IMR-90 (cell line): ENCODE measurements at regions not wholly inside any gene's neighbourhood (a gene's known extent, or its start where the extent isn't known, plus 50 kb on each side); places are given as distances from the start of the nearest gene placed in this dataset.
A peak's percentile ranks its signal among the peaks of the same experiment; 100 is the strongest.

Experiments used
- ATAC-seq: fragments of 200-7000 bp; cut with Tn5 transposase; 2 replicates; pipeline ENCODE4 v1.9.1; 2020; ENCODE audit warnings: low read depth, mild to moderate bottlenecking, moderate library complexity
- BruUV-seq: library from RNA; stranded (reverse); fragments of 400-500 nt; replicated peaks from 2 replicates; lab custom pipeline; 2021; lab: Mats Ljungman, UMichigan
- CTCF ChIA-PET: fragments of 300-600 bp; formaldehyde crosslinking; extraction: SDS; loops from one replicate; lab custom pipeline; 2021; ENCODE audit warnings: antibody characterized with exemption; lab: Yijun Ruan, JAX
- POLR2A ChIA-PET: fragments of 300-600 bp; sonication (Branson Sonifier 250); formaldehyde crosslinking; loops from one replicate; lab custom pipeline; 2022; ENCODE audit warnings: antibody characterized with exemption; ENCODE audit not compliant: unreplicated experiment; lab: Charles Lee
- DNase-seq: peaks from one replicate; pipeline ENCODE4 v3.0.0; 2013
- H2AFZ ChIP-seq: replicated peaks from 2 replicates; pipeline ENCODE3; 2013; ENCODE audit warnings: low read length, mild to moderate bottlenecking; ENCODE audit not compliant: poor library complexity
- H2AK5ac ChIP-seq: 2 replicates; pipeline ENCODE4 v1.6.1; 2013; ENCODE audit warnings: low read depth, low read length, inconsistent platforms
- H2AK9ac ChIP-seq: replicated peaks from 2 replicates; pipeline ENCODE3; 2013; ENCODE audit warnings: mild to moderate bottlenecking, low read depth, low read length, moderate library complexity; ENCODE audit not compliant: poor library complexity
- H2BK120ac ChIP-seq: 2 replicates; pipeline ENCODE4 v1.6.1; 2013; ENCODE audit warnings: low read depth, low read length, inconsistent platforms
- H2BK15ac ChIP-seq: 3 replicates; pipeline ENCODE4 v1.6.1; 2013; ENCODE audit warnings: low read depth, low read length, inconsistent platforms
- H2BK20ac ChIP-seq: 2 replicates; pipeline ENCODE4 v1.6.1; 2013; ENCODE audit warnings: low read depth, mild to moderate bottlenecking, inconsistent platforms, low read length, moderate library complexity
- H2BK5ac ChIP-seq: 2 replicates; pipeline ENCODE4 v1.6.1; 2013; ENCODE audit warnings: mild to moderate bottlenecking, low read depth, low read length, inconsistent platforms; ENCODE audit not compliant: poor library complexity, severe bottlenecking
- H3K14ac ChIP-seq: replicated peaks from 2 replicates; pipeline ENCODE4 v1.6.1; 2013; ENCODE audit warnings: low read depth, low read length, inconsistent platforms
- H3K18ac ChIP-seq: 2 replicates; pipeline ENCODE4 v1.6.1; 2013; ENCODE audit warnings: low read depth, low read length, control low read depth
- H3K23ac ChIP-seq: 2 replicates; pipeline ENCODE4 v1.6.1; 2013; ENCODE audit warnings: low read depth, low read length, inconsistent platforms
- H3K27ac ChIP-seq: 2 replicates; pipeline ENCODE4 v1.5.1; 2013; ENCODE audit warnings: mild to moderate bottlenecking, control low read depth, low read length; ENCODE audit not compliant: insufficient read depth
- H3K27me3 ChIP-seq: 2 replicates; pipeline ENCODE4 v1.6.1; 2013; ENCODE audit warnings: low read length; ENCODE audit not compliant: control insufficient read depth, insufficient read depth
- H3K36me3 ChIP-seq: 2 replicates; pipeline ENCODE4 v1.6.1; 2013; ENCODE audit warnings: low read length, mixed read lengths; ENCODE audit not compliant: control insufficient read depth, insufficient read depth
- H3K4ac ChIP-seq: 2 replicates; pipeline ENCODE4 v1.6.1; 2013; ENCODE audit warnings: low read depth, low read length, inconsistent platforms
- H3K4me1 ChIP-seq: 2 replicates; pipeline ENCODE4 v1.6.1; 2013; ENCODE audit warnings: low read length, mixed read lengths; ENCODE audit not compliant: control insufficient read depth, insufficient read depth
- H3K4me2 ChIP-seq: 2 replicates; pipeline ENCODE4 v1.6.1; 2013; ENCODE audit warnings: low read depth, mild to moderate bottlenecking, control low read depth, low read length, moderate library complexity
- H3K4me3 ChIP-seq: 2 replicates; pipeline ENCODE4 v1.5.1; 2013; ENCODE audit warnings: low read depth, mild to moderate bottlenecking, control low read depth, low read length, moderate library complexity; ENCODE audit not compliant: insufficient read depth
- H3K56ac ChIP-seq: 2 replicates; pipeline ENCODE4 v1.6.1; 2013; ENCODE audit warnings: low read length, inconsistent platforms; ENCODE audit not compliant: insufficient read depth; ENCODE audit errors: extremely low read depth
- H3K79me1 ChIP-seq, 2 experiments: 2 replicates each; pipeline ENCODE4 v1.6.1; 2013; ENCODE audit warnings: low read length in 2 of 2, inconsistent platforms in 1 of 2, low read depth in 1 of 2
- H3K9ac ChIP-seq: 2 replicates; pipeline ENCODE4 v1.6.1; 2013; ENCODE audit warnings: low read depth, low read length, control low read depth
- H3K9me1 ChIP-seq: 2 replicates; pipeline ENCODE4 v1.6.1; 2013; ENCODE audit warnings: low read length, inconsistent platforms; ENCODE audit not compliant: insufficient read depth
- H3K9me3 ChIP-seq: 2 replicates; pipeline ENCODE4 v1.6.1; 2013; ENCODE audit warnings: low read length; ENCODE audit not compliant: control insufficient read depth, insufficient read depth
- H4K20me1 ChIP-seq: 2 replicates; pipeline ENCODE4 v1.6.1; 2013; ENCODE audit warnings: low read length, inconsistent platforms; ENCODE audit not compliant: insufficient read depth
- H4K5ac ChIP-seq: 2 replicates; pipeline ENCODE4 v1.6.1; 2013; ENCODE audit warnings: mild to moderate bottlenecking, low read depth, low read length, control low read depth
- H4K8ac ChIP-seq, 2 experiments: 2 replicates each; pipeline ENCODE4 v1.6.1; 2013; ENCODE audit warnings: low read depth in 2 of 2, low read length in 2 of 2, control low read depth in 1 of 2, inconsistent platforms in 1 of 2
- H4K91ac ChIP-seq: 2 replicates; pipeline ENCODE4 v1.6.1; 2013; ENCODE audit warnings: low read depth, low read length, inconsistent platforms; ENCODE audit not compliant: insufficient read depth
- BHLHE40 ChIP-seq: fragments of 150-350 bp; IDR thresholded peaks from 2 replicates; pipeline ENCODE4 v1.6.1; 2016; ENCODE audit warnings: mild to moderate bottlenecking, low read depth, low read length
- CEBPB ChIP-seq: IDR thresholded peaks from 2 replicates; pipeline ENCODE4 v1.6.1; 2012; ENCODE audit warnings: low read depth, low read length, improper control_type of control experiment
- CHD1 ChIP-seq: IDR thresholded peaks from 2 replicates; pipeline ENCODE4 v1.6.1; 2012; ENCODE audit warnings: low read depth, low read length, improper control_type of control experiment
- CTCF ChIP-seq: conservative IDR thresholded peaks from 2 replicates; pipeline ENCODE4 v1.5.1; 2012; ENCODE audit warnings: mild to moderate bottlenecking, low read depth, low read length, improper control_type of control experiment
- ELK1 ChIP-seq: fragments of 150-350 bp; IDR thresholded peaks from 2 replicates; pipeline ENCODE4 v1.6.1; 2016; ENCODE audit warnings: low read depth, mild to moderate bottlenecking, low read length, moderate library complexity, borderline replicate concordance
- FOS ChIP-seq: fragments of 150-350 bp; IDR thresholded peaks from 2 replicates; pipeline ENCODE4 v1.6.1; 2016; ENCODE audit warnings: low read depth, low read length
- MAFK ChIP-seq: IDR thresholded peaks from 2 replicates; pipeline ENCODE4 v1.6.1; 2012; ENCODE audit warnings: low read depth, low read length, improper control_type of control experiment
- MAZ ChIP-seq: IDR thresholded peaks from 2 replicates; pipeline ENCODE4 v1.6.1; 2012; ENCODE audit warnings: low read depth, mild to moderate bottlenecking, low read length, improper control_type of control experiment, moderate library complexity, borderline replicate concordance
- MXI1 ChIP-seq: IDR thresholded peaks from 2 replicates; pipeline ENCODE4 v1.6.1; 2012; ENCODE audit warnings: low read depth, mild to moderate bottlenecking, low read length, moderate library complexity, borderline replicate concordance
- NFE2L2 ChIP-seq: fragments of 150-350 bp; IDR thresholded peaks from 2 replicates; pipeline ENCODE4 v1.6.1; 2016; ENCODE audit warnings: low read depth, mild to moderate bottlenecking, low read length
- POLR2A ChIP-seq: IDR thresholded peaks from 2 replicates; pipeline ENCODE4 v1.6.1; 2012; ENCODE audit warnings: mild to moderate bottlenecking, low read depth, low read length
- RAD21 ChIP-seq: IDR thresholded peaks from 2 replicates; pipeline ENCODE4 v1.6.1; 2012; ENCODE audit warnings: low read length, improper control_type of control experiment
- RCOR1 ChIP-seq: IDR thresholded peaks from 2 replicates; pipeline ENCODE4 v1.6.1; 2012; ENCODE audit warnings: mild to moderate bottlenecking, low read length, improper control_type of control experiment; ENCODE audit not compliant: insufficient replicate concordance
- RFX5 ChIP-seq: IDR thresholded peaks from 2 replicates; pipeline ENCODE4 v1.8.0; 2012; ENCODE audit warnings: low read depth, mild to moderate bottlenecking, low read length, moderate library complexity
- SMC3 ChIP-seq: fragments of 150-350 bp; IDR thresholded peaks from 2 replicates; pipeline ENCODE4 v1.6.1; 2016; ENCODE audit warnings: low read depth, mild to moderate bottlenecking, antibody characterized with exemption, low read length, moderate library complexity
- USF2 ChIP-seq: fragments of 150-350 bp; IDR thresholded peaks from 2 replicates; pipeline ENCODE4 v1.6.1; 2017; ENCODE audit warnings: mild to moderate bottlenecking, antibody characterized with exemption, low read length, low read depth
- WGBS, 2 experiments: methylation state at CpG; one replicate each; pipeline versions ENCODE4 v1.1.5 to v1.1.7; 2013; ENCODE audit warnings: missing lambda C conversion rate in 2 of 2; ENCODE audit not compliant: insufficient read length in 1 of 2; ENCODE audit errors: extremely low coverage in 2 of 2; 5-methylcytosine and 5-hydroxymethylcytosine counted together
- dilution Hi-C: fragments of 300-500 bp; cut with HindIII; formaldehyde crosslinking; loops from one replicate; pipeline ENCODE4 v1.14.3; 2018; ENCODE audit warnings: low sequenced_read_pairs; ENCODE audit not compliant: unreplicated experiment
- in situ Hi-C: fragments of 300-500 bp; cut with MboI; formaldehyde crosslinking; loops from 3 replicates; pipeline ENCODE4 v1.14.3; 2019; ENCODE audit warnings: low sequenced_read_pairs, inconsistent platforms, mixed read lengths
- intact Hi-C: fragments of 100-400 bp; cut with micrococcal nuclease; formaldehyde crosslinking; loops from 2 replicates; pipeline ENCODE4 v1.10.0; 2022

- Histone ChIP-seq H3K36me3 (no peaks in the 10 kb centered on the region), H3K79me1 (no peaks in the 10 kb centered on the region), H3K4me2 (no peak overlapping the region), H3K9me3 (no peaks in the 10 kb centered on the region), H4K5ac (peak overlapping the region; percentile 44; the same call in 1 of the 2 replicates), H2BK5ac (no peak overlapping the region), H3K27me3 (no peaks in the 10 kb centered on the region), H3K9me1 (no peaks in the 10 kb centered on the region), H2AK9ac (no peak overlapping the region), H3K4ac (no peak overlapping the region), H3K18ac (peak overlapping the region; percentile 57; the same call in 1 of the 2 replicates), H3K4me3 (no peak overlapping the region), H3K4me1 (peaks cover 2% of the 10 kb centered on the region), H2AK5ac (no peak overlapping the region), H2BK15ac (no peak overlapping the region), H2BK20ac (no peak overlapping the region), H2AFZ (no peak overlapping the region), H4K8ac (peak overlapping the region; percentile 0 to 19; a peak in 1 of 4 replicates), H3K9ac (no peak overlapping the region), H3K56ac (no peak overlapping the region), H2BK120ac (no peak overlapping the region), H4K20me1 (no peaks in the 10 kb centered on the region), H4K91ac (no peak overlapping the region), H3K27ac (no peak overlapping the region), H3K23ac (no peak overlapping the region), H3K14ac (no peak overlapping the region)
- intact Hi-C loops = no loop called here
- POLR2A ChIA-PET = no interaction called here
- BruUV-seq = no TSS peak
- WGBS, 2 experiments = no CpG with 5 or more reads among the region's 2 CpGs
- DNase-seq = no peak
- in situ Hi-C loops = loop anchor here (10.0 to 25.0 kb wide), 2 partner anchors 182 to 780 kb away; no protein-coding TSS in a partner anchor
- TF ChIP-seq ELK1 (no peak), POLR2A (no peak), USF2 (no peak), RCOR1 (no peak), RFX5 (no peak), FOS (no peak), CHD1 (no peak), MXI1 (no peak), CEBPB (no peak), BHLHE40 (no peak), MAZ (no peak), MAFK (no peak), CTCF (no peak), SMC3 (no peak), RAD21 (no peak), NFE2L2 (no peak)
- ATAC-seq = no peak
- CTCF ChIA-PET = no interaction called here
- dilution Hi-C loops = no loop called here
Measured at GRCh38 chr21:28342212-28342810, 650.4 kb downstream of the LTN1 start.
